SH-SY5Y (cell line): ENCODE measurements at regions not wholly inside any gene's neighbourhood (a gene's known extent, or its start where the extent isn't known, plus 50 kb on each side); places are given as distances from the start of the nearest gene placed in this dataset.

ENCODE experiments used
- GATA2 ChIP-seq: IDR thresholded peaks from 2 replicates; pipeline ENCODE4 v1.6.1; 2011; ENCODE audit warnings: mild to moderate bottlenecking, low read depth, low read length
- GATA3 ChIP-seq: IDR thresholded peaks from 2 replicates; pipeline ENCODE4 v1.6.1; 2011; ENCODE audit warnings: low read depth, mild to moderate bottlenecking, low read length, moderate library complexity

GRCh38 chr11:39412117-39412516 lies 2047.3 kb downstream of the LRRC4C start:
- TF ChIP-seq GATA2: no peak
- no peak for TF ChIP-seq GATA3
